ENCODE measurements at regions not wholly inside any gene's neighbourhood (a gene's known extent, or its start where the extent isn't known, plus 50 kb on each side); places are given as distances from the start of the nearest gene placed in this dataset.
"Not testable (repeated sequence)": the region's sequence is repeated elsewhere in the genome, so short reads cannot be mapped to it uniquely, and the experiment has no call there.

DNA sequence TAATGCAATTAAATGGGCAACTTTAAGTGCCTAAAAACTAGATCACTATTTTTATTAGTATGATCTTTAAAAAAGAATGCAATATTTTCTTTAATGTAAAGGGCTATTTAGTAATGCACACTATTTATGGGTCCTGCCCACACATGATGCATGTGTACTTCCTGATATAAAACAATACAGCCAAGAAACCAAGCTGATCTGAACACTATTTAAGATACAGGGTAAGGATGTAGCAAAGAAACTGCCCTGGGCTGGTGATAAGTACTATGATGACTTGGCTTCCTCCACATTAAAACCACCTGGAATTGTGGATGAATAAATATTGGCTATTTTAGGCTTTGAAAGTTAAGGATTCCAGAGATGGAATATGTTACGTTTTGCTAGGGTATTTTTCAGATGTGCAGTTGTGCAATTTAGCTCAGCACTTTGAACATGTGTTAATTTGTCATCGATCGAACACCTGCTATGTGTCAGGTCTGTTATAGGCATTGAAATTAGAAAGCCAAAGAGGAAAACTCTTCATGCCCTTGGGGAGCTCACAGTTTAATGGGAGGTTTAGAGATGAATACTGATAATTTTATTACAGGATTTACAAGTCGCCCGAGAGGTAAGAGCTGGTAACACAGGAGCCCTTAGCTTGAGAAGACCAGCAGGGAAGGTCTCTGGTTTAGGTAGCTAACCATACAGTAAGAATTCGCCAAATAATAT, 276.7 kb downstream of the PLK2 start:
- DNase-seq (ENCODE audit: low read depth, low spot score): no peak
- no peak for TF ChIP-seq CTCF (IDR thresholded peaks at IDR 0.05; ENCODE audit: insufficient read depth, low read length, missing control alignments)
- no peak overlapping the region for H3K4me3 ChIP-seq (ENCODE audit: low read depth, low read length)
- CTCF ChIA-PET: interaction anchor here (2.5 kb wide), 1 partner anchor 404 kb away, joined by 10 read pairs; no protein-coding TSS in a partner anchor
- POLR2A ChIA-PET: no interaction called here

GRCh38 chr5:58182287-58182841, 277.5 kb downstream of the PLK2 start:
- TF ChIP-seq CTCF (IDR thresholded peaks at IDR 0.05; ENCODE audit: insufficient read depth, low read length, missing control alignments): no peak
- H3K4me3 ChIP-seq (ENCODE audit: low read depth, low read length): no peak overlapping the region
- POLR2A ChIA-PET: no interaction called here
- no peak for DNase-seq (ENCODE audit: low read depth, low spot score)
- CTCF ChIA-PET: interaction anchor here (2.5 kb wide), 1 partner anchor 403 kb away, joined by 10 read pairs; no protein-coding TSS in a partner anchor

GRCh38 chr5:58181578-58182286, 278.2 kb downstream of the PLK2 start:
- ChIA-PET CTCF (interaction anchor here (2.5 kb wide), 1 partner anchor 402 kb away, joined by 10 read pairs; no protein-coding TSS in a partner anchor), POLR2A (no interaction called here)
- no peak for TF ChIP-seq CTCF (IDR thresholded peaks at IDR 0.05; ENCODE audit: insufficient read depth, low read length, missing control alignments)
- DNase-seq (ENCODE audit: low read depth, low spot score): no peak
- no peak overlapping the region for H3K4me3 ChIP-seq (ENCODE audit: low read depth, low read length)

DNA sequence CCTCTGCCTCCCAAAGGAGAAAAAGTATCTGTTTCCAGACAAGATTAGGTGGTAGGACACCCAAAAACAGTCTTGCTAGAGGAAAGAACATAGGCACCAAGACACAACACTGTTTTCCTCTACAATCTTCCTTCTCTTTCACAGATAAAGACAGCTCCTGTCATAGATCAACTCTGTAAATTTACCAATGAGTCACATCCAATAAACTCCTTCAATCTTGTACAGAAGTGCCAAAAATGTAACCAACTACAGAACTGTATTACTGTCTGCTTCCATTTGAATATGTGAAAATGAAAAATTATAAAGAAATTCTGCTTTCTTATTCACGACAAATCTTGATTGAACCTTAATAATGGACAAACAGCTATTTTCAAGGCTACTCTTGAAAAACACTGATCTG, 286.9 kb downstream of the PLK2 start:
- no peak overlapping the region for H3K4me3 ChIP-seq (ENCODE audit: low read depth, low read length)
- POLR2A ChIA-PET: no interaction called here
- CTCF ChIA-PET: no interaction called here
- no peak for TF ChIP-seq CTCF (IDR thresholded peaks at IDR 0.05; ENCODE audit: insufficient read depth, low read length, missing control alignments)
- DNase-seq (ENCODE audit: low read depth, low spot score): no peak

- ChIA-PET POLR2A (no interaction called here), CTCF (no interaction called here)
- no peak for DNase-seq (ENCODE audit: low read depth, low spot score)
- no peak for TF ChIP-seq CTCF (IDR thresholded peaks at IDR 0.05; ENCODE audit: insufficient read depth, low read length, missing control alignments)
- no peak overlapping the region for H3K4me3 ChIP-seq (ENCODE audit: low read depth, low read length)
Measured at GRCh38 chr5:58165152-58165551, 294.7 kb downstream of the PLK2 start.

GRCh38 chr5:58161889-58162288, 298.0 kb downstream of the PLK2 start:
- H3K4me3 ChIP-seq (ENCODE audit: low read depth, low read length); CTCF ChIA-PET; DNase-seq (ENCODE audit: low read depth, low spot score); POLR2A ChIA-PET: not testable (repeated sequence)

All from AG04449 (cell line).